Parathyroid adenoma (tissue), 2 donors: ENCODE measurements at regions not wholly inside any gene's neighbourhood (a gene's known extent, or its start where the extent isn't known, plus 50 kb on each side); places are given as distances from the start of the nearest gene placed in this dataset.
"Not testable (repeated sequence)": the region's sequence is repeated elsewhere in the genome, so short reads cannot be mapped to it uniquely, and the experiment has no call there.

ENCODE experiments used
- H2AFZ ChIP-seq: fragments of 300-600 bp; sonication (generic); one replicate; pipeline ENCODE4 v1.7.0; 2017; ENCODE audit warnings: antibody characterized with exemption, mild to moderate bottlenecking
- H3K27ac ChIP-seq: fragments of 300-600 bp; sonication (generic); one replicate; pipeline ENCODE4 v1.7.0; 2017
- H3K27me3 ChIP-seq: fragments of 300-600 bp; sonication (generic); one replicate; pipeline ENCODE4 v1.7.0; 2017; ENCODE audit warnings: low read length; ENCODE audit not compliant: control insufficient read depth, insufficient read depth
- H3K36me3 ChIP-seq: fragments of 300-600 bp; sonication (generic); one replicate; pipeline ENCODE4 v1.7.0; 2017; ENCODE audit warnings: low read length; ENCODE audit not compliant: control insufficient read depth, insufficient read depth
- H3K4me1 ChIP-seq: fragments of 300-600 bp; sonication (generic); one replicate; pipeline ENCODE4 v1.7.0; 2017; ENCODE audit warnings: control low read depth
- H3K4me2 ChIP-seq: fragments of 300-600 bp; sonication (generic); one replicate; pipeline ENCODE4 v1.7.0; 2017; ENCODE audit warnings: low read length
- H3K4me3 ChIP-seq: fragments of 300-600 bp; sonication (generic); one replicate; pipeline ENCODE4 v1.7.0; 2017; ENCODE audit warnings: low read depth, low read length
- H3K79me2 ChIP-seq: fragments of 300-600 bp; sonication (generic); one replicate; pipeline ENCODE4 v1.7.0; 2017; ENCODE audit warnings: control low read depth
- H3K9ac ChIP-seq: fragments of 300-600 bp; sonication (generic); one replicate; pipeline ENCODE4 v1.7.0; 2017; ENCODE audit warnings: mild to moderate bottlenecking
- H3K9me3 ChIP-seq: fragments of 300-600 bp; sonication (generic); one replicate; pipeline ENCODE4 v1.7.0; 2017; ENCODE audit warnings: low read length; ENCODE audit not compliant: control insufficient read depth
- CTCF ChIP-seq: fragments of 300-600 bp; sonication (generic); IDR thresholded peaks from one replicate; pipeline ENCODE4 v1.7.0; 2017; ENCODE audit warnings: antibody characterized with exemption, mild to moderate bottlenecking
- donor health status: primary hyperparathyroidism.

- H3K9ac ChIP-seq, result no peak overlapping the region
- no peaks in the 10 kb centered on the region for H3K4me1 ChIP-seq
- no peak overlapping the region for H3K4me2 ChIP-seq
- no peak overlapping the region for H2AFZ ChIP-seq
- no peaks in the 10 kb centered on the region for H3K9me3 ChIP-seq
- H3K27me3 ChIP-seq, result no peaks in the 10 kb centered on the region
- TF ChIP-seq CTCF, result no peak
- no peaks in the 10 kb centered on the region for H3K79me2 ChIP-seq
- no peak overlapping the region for H3K4me3 ChIP-seq
- no peak overlapping the region for H3K27ac ChIP-seq
- H3K36me3 ChIP-seq, result no peaks in the 10 kb centered on the region
These were observed 121.4 kb upstream of the MB21D2 start for GRCh38 chr3:193039058-193039457.

DNA sequence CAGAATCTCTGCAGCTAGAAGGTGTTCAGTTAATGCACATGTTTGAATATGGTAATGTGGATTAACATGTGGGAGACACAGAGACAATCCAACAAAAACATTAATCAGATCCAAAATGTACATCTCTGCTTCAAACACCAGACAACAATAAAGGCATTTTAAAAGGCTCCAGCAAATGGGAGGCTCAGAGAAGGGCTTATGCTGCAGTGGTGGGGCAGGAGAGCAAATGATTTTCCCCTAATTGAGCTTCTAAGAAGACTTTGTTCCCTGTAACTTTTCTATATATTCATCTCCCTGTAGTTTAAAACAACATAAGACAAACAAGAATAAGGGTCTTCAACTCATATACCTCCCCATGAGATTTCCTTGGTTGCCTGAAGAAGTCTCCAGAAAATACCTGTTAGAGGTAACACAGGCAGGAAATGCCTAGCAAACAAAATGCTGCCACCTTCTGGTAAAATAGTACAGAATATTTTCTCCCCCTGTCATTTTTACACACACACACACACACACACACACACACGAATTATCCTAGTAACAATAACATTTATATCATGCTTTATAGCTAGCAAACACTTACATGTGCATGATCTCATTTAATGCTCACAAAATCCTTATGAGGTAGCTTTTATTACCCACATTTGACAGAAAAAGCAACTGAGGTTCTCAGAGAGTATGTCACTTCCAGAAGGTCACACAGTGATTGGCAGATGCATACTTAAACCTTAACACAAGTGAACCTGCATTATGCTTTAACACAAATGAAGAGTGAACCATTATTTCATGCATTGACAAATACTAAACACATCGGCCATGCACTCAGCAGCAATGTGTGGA, 123.4 kb upstream of the MB21D2 start:
- Histone ChIP-seq H3K79me2 (no peaks in the 10 kb centered on the region), H3K27ac (no peak overlapping the region), H3K27me3 (no peaks in the 10 kb centered on the region), H3K9me3 (no peaks in the 10 kb centered on the region), H3K4me3 (no peak overlapping the region), H2AFZ (no peak overlapping the region), H3K36me3 (no peaks in the 10 kb centered on the region), H3K4me1 (no peaks in the 10 kb centered on the region), H3K4me2 (no peak overlapping the region), H3K9ac (no peak overlapping the region)
- TF ChIP-seq CTCF, result peak; percentile 69

- no peaks in the 10 kb centered on the region for H3K27me3 ChIP-seq
- no peak overlapping the region for H3K27ac ChIP-seq
- no peaks in the 10 kb centered on the region for H3K9me3 ChIP-seq
- TF ChIP-seq CTCF, result no peak
- H3K79me2 ChIP-seq, result no peaks in the 10 kb centered on the region
- H2AFZ ChIP-seq, result no peak overlapping the region
- no peaks in the 10 kb centered on the region for H3K36me3 ChIP-seq
- no peak overlapping the region for H3K9ac ChIP-seq
- no peak overlapping the region for H3K4me2 ChIP-seq
- H3K4me1 ChIP-seq, result no peaks in the 10 kb centered on the region
- H3K4me3 ChIP-seq, result no peak overlapping the region
These were observed 128.7 kb upstream of the MB21D2 start for GRCh38 chr3:193046371-193046770.

DNA sequence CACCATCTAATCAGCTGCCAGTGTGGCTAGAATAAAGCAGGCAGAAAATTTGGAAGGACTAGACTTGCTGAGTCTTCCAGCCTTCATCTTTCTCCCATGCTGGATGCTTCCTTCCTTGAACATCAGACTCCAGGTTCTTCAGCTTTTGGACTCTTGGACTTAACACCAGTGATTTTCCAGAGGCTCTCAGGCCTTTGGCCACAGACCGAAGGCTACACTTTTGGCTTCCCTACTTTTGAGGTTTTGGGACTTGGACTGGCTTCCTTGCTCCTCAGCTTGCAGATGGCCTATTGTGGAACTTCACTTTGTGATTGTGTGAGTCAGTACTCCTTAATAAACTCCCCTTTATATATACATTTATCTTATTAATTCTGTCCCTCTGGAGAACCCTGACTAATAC, 129.8 kb upstream of the MB21D2 start:
- H3K36me3 ChIP-seq, H3K9me3 ChIP-seq, H3K4me3 ChIP-seq, H2AFZ ChIP-seq, H3K27me3 ChIP-seq, H3K27ac ChIP-seq, H3K9ac ChIP-seq, H3K4me2 ChIP-seq, H3K79me2 ChIP-seq, H3K4me1 ChIP-seq: not testable (repeated sequence)

DNA sequence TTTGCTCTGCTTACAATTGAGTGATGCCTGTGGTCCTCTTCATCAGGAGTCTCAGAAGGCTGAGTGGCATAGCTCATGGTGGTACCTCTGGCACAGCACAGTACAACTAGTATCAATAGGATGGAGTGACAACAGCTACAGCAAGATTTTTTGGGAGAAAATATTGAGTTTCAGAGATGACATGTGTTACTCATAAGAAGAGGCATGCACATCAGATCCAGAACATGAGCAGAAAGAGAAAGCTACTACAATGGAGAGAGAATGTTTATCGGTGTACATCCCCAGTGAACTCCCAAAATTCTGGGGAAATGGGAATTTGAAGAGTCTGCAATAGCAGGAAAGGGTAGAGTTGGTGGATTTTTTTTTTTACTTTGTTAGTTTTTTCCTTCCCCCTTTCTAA, 130.5 kb upstream of the MB21D2 start:
- Histone ChIP-seq H3K79me2 (no peaks in the 10 kb centered on the region), H3K4me3 (no peak overlapping the region), H3K27ac (no peak overlapping the region), H3K36me3 (no peaks in the 10 kb centered on the region), H3K9ac (no peak overlapping the region), H3K27me3 (no peaks in the 10 kb centered on the region), H2AFZ (no peak overlapping the region), H3K9me3 (no peaks in the 10 kb centered on the region), H3K4me2 (no peak overlapping the region), H3K4me1 (no peaks in the 10 kb centered on the region)
- TF ChIP-seq CTCF, result no peak
